ENCODE measurements at regions not wholly inside any gene's neighbourhood (a gene's known extent, or its start where the extent isn't known, plus 50 kb on each side); places are given as distances from the start of the nearest gene placed in this dataset.

- no peak for DNase-seq
- Histone ChIP-seq H3K27me3 (no peaks in the 10 kb centered on the region), H3K4me1 (ENCODE audit: insufficient read depth) (no peaks in the 10 kb centered on the region), H3K9me3 (no peaks in the 10 kb centered on the region), H3K27ac (no peak overlapping the region), H3K4me3 (no peak overlapping the region), H3K36me3 (no peaks in the 10 kb centered on the region)
- WGBS, 3 donors: 64 to 84% (median 72%) methylated on average over 2 of the region's 2 CpGs
- TF ChIP-seq EP300 (IDR thresholded peaks at IDR 0.05): no peak
- TF ChIP-seq CTCF (IDR thresholded peaks at IDR 0.05): no peak
- no peak for TF ChIP-seq POLR2A (IDR thresholded peaks at IDR 0.05)
- intact Hi-C loops (cut with DNase I): no loop called here
Observed at GRCh38 chr2:145987793-145988192, 1467.9 kb upstream of the ZEB2 start.

GRCh38 chr2:145985517-145985916, 1465.6 kb upstream of the ZEB2 start:
- Histone ChIP-seq H3K36me3 (no peaks in the 10 kb centered on the region), H3K4me3 (no peak overlapping the region), H3K9me3 (no peaks in the 10 kb centered on the region), H3K4me1 (ENCODE audit: insufficient read depth) (no peaks in the 10 kb centered on the region), H3K27ac (no peak overlapping the region), H3K27me3 (no peaks in the 10 kb centered on the region)
- TF ChIP-seq CTCF (IDR thresholded peaks at IDR 0.05): no peak
- DNase-seq: no peak
- intact Hi-C loops (cut with DNase I): no loop called here

GRCh38 chr2:145984580-145984979, 1464.7 kb upstream of the ZEB2 start:
- H3K4me3 ChIP-seq: no peak overlapping the region
- DNase-seq: no peak
- no peak for TF ChIP-seq CTCF (IDR thresholded peaks at IDR 0.05)
- no peak for TF ChIP-seq EP300 (IDR thresholded peaks at IDR 0.05)
- TF ChIP-seq POLR2A (IDR thresholded peaks at IDR 0.05): no peak
- H3K36me3 ChIP-seq: no peaks in the 10 kb centered on the region
- WGBS, 3 donors: 53 to 59% (median 59%) methylated on average over 2 of the region's 2 CpGs
- intact Hi-C loops (cut with DNase I): no loop called here
- H3K4me1 ChIP-seq (ENCODE audit: insufficient read depth): no peaks in the 10 kb centered on the region
- H3K27ac ChIP-seq: no peak overlapping the region
- no peaks in the 10 kb centered on the region for H3K27me3 ChIP-seq
- no peaks in the 10 kb centered on the region for H3K9me3 ChIP-seq

GRCh38 chr2:145980318-145980717, 1460.4 kb upstream of the ZEB2 start:
- Histone ChIP-seq H3K36me3 (no peaks in the 10 kb centered on the region), H3K27me3 (no peaks in the 10 kb centered on the region), H3K4me1 (ENCODE audit: insufficient read depth) (no peaks in the 10 kb centered on the region), H3K27ac (no peak overlapping the region), H3K4me3 (no peak overlapping the region), H3K9me3 (no peaks in the 10 kb centered on the region)
- no peak for TF ChIP-seq CTCF (IDR thresholded peaks at IDR 0.05)
- TF ChIP-seq POLR2A (IDR thresholded peaks at IDR 0.05): no peak
- no peak for TF ChIP-seq EP300 (IDR thresholded peaks at IDR 0.05)
- WGBS, 3 donors: 93 to 96% (median 96%) methylated on average over 2 of the region's 2 CpGs
- intact Hi-C loops (cut with DNase I): no loop called here
- no peak for DNase-seq

- intact Hi-C loops (cut with DNase I): no loop called here
- TF ChIP-seq EP300 (IDR thresholded peaks at IDR 0.05): no peak
- no peak for TF ChIP-seq POLR2A (IDR thresholded peaks at IDR 0.05)
- no peak for TF ChIP-seq CTCF (IDR thresholded peaks at IDR 0.05)
- WGBS, 3 donors: 38 to 50% (median 46%) methylated on average over 3 of the region's 3 CpGs
Observed at GRCh38 chr2:145975406-145975805, 1455.5 kb upstream of the ZEB2 start.

More at GRCh38 chr2:145975406-145975805, 1455.5 kb upstream of the ZEB2 start:
- no peak overlapping the region for H3K4me3 ChIP-seq
- H3K36me3 ChIP-seq: no peaks in the 10 kb centered on the region
- no peak overlapping the region for H3K27ac ChIP-seq
- no peaks in the 10 kb centered on the region for H3K4me1 ChIP-seq (ENCODE audit: insufficient read depth)
- DNase-seq: no peak
- H3K9me3 ChIP-seq: no peaks in the 10 kb centered on the region
- no peaks in the 10 kb centered on the region for H3K27me3 ChIP-seq
